GM12891 (cell line): ENCODE measurements at regions not wholly inside any gene's neighbourhood (a gene's known extent, or its start where the extent isn't known, plus 50 kb on each side); places are given as distances from the start of the nearest gene placed in this dataset.

Source experiments
- DNase-seq: peaks from one replicate; pipeline ENCODE4 v3.0.0; 2011; ENCODE audit warnings: low spot score; ENCODE audit not compliant: insufficient read length
- FAIRE-seq: peaks from 2 replicates; lab custom pipeline; 2011; peaks lifted over from hg19 to GRCh38; lab: Jason Lieb, UNC
- PAX5 ChIP-seq: IDR thresholded peaks from 2 replicates; pipeline ENCODE4 v1.6.1; 2011; ENCODE audit warnings: low read length, moderate library complexity, mild to moderate bottlenecking; ENCODE audit not compliant: insufficient read depth, severe bottlenecking
- POLR2A ChIP-seq: IDR thresholded peaks from 2 replicates; pipeline ENCODE4 v1.6.1; 2011; ENCODE audit warnings: low read depth, low read length, control low read depth
- POLR2AphosphoS5 ChIP-seq: IDR thresholded peaks from 2 replicates; pipeline ENCODE4 v1.6.1; 2011; ENCODE audit warnings: low read depth, low read length, control low read depth
- POU2F2 ChIP-seq: IDR thresholded peaks from 2 replicates; pipeline ENCODE4 v1.6.1; 2011; ENCODE audit warnings: low read depth, mild to moderate bottlenecking, control low read depth, low read length, moderate library complexity
- SPI1 ChIP-seq: IDR thresholded peaks from 2 replicates; pipeline ENCODE4 v1.6.1; 2011; ENCODE audit warnings: low read depth, low read length, control low read depth
- TAF1 ChIP-seq: IDR thresholded peaks from 2 replicates; pipeline ENCODE4 v1.6.1; 2011; ENCODE audit warnings: low read depth, low read length, control low read depth

DNA sequence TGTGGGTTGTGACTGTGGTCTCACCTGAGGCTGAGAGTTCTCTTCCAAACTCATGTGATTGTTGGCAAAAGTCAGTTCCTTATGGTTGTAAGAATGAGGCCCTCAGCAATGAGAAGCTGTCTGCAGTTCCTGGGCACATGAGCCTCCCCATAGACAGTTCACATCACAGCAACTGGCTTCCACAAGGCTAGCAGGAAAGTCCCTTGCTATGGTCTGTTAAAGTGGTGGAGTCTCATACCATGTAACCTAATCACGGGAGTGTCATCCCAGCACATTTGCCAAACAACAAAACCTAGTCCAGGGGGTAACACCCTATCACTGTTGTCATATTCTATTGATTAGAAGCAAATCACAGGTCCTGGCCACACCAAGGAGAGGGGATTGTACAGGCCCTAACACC is 163.8 kb downstream of the BACH1 start:
- FAIRE-seq: peak; percentile 31
- DNase-seq: no peak
- TF ChIP-seq POU2F2 (no peak), SPI1 (no peak), PAX5 (no peak), TAF1 (no peak), POLR2A (no peak), POLR2AphosphoS5 (no peak)

DNA sequence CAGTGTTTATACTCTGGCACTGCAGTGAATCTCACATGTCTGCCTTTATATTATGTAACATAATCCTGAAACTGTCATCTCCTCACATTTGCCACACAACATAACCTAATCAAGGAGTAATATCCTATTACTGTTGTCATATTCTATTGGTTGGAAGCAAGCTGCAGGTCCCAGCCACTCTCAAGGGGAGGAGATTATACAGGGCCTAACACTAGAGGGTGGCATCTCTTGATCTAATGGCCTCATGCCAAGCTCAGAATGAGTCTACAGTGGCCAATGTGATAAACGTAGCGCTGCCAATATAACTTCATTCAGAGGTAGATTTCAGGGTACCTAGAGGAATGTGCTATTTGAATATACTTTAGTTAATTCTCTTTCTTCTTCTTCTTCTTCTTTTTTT is 166.8 kb downstream of the BACH1 start:
- TF ChIP-seq PAX5 (no peak), POLR2A (no peak), TAF1 (no peak), POLR2AphosphoS5 (no peak), POU2F2 (no peak), SPI1 (no peak)
- no peak for DNase-seq
- FAIRE-seq: no peak

DNA sequence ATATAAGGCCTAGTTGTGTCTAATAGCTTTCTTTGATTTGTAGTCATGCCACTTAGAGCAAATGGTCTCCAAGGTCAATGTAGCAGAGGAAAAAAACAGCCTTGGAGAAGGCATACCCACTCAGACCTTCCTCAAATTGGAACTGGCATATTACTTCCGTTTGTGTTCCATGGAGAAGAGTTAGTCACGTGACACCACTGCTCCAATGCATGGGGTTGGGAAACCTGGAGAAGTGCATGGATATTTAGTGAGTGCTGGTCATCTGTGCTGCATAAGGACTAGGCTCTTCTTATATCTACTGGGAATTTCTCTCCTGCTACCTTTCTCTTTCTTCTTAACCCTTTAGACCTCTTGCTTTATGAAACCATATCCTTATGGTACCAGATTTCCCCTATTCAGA is 167.8 kb downstream of the BACH1 start:
- FAIRE-seq: no peak
- DNase-seq: no peak
- TF ChIP-seq SPI1 (no peak), POU2F2 (no peak), PAX5 (no peak), POLR2AphosphoS5 (no peak), TAF1 (no peak), POLR2A (no peak)

DNA sequence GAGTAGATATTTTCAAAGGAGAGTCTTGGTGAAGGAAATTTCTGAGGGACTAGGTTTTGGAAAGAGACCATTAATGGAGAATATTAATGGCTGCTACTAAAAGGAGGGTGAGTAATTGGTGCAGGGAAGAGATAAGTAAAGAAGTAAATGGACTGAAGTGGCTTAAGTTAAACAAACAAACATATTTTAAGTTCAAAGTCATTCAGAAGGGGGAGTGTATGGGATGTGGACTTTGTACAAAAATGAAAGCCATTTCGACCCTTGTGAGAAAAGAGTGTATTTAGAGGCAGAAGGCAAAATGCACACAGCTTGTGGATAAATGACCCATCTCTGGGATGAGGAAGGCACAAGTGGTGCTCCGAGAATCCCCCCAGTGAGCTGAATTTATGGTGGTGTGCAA is 171.7 kb downstream of the BACH1 start:
- TF ChIP-seq POLR2A: no peak
- TF ChIP-seq POU2F2: no peak
- TF ChIP-seq POLR2AphosphoS5: no peak
- no peak for TF ChIP-seq TAF1
- TF ChIP-seq PAX5: no peak
- TF ChIP-seq SPI1: no peak
- FAIRE-seq (no peak), DNase-seq (no peak)

DNA sequence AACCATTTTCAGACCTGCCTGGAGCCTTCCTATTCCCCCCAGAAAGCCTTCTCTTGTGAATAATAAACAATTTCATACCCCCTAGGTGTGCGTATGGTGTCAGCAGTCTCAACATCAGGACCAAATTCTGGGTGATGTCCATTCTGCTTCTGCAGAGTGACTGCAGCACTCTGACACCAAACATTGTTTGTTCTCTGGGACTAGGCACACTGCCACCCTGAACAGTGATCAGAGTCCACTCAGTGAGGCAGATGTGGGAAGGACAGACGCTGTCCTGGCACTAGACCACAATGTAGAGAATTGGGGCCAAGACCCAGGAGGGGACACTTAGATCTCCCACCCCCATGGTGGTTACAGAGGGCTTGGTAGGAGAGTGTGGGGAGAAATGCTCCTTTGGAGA is 175.1 kb downstream of the BACH1 start:
- DNase-seq (no peak), FAIRE-seq (no peak)
- TF ChIP-seq TAF1 (no peak), POU2F2 (no peak), SPI1 (no peak), POLR2AphosphoS5 (no peak), POLR2A (no peak), PAX5 (no peak)

DNA sequence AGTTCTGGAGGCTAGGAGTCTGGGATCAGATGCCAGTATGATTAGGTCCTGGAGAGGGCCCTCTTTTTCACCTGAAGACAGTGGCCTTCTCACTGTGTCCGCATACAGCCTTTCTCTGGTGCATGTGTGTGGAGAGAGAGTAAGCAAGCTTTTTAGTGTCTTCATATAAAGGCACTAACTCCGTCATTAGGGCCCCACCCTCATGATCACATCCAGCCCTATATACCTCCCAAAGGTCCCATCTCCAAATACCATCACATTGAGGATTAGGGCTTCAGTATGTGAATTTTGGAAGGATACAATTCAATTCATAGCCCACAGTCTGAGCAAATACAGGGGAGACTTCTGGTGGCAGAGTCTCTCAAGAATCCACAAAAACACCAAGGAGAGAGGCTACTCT is 176.6 kb downstream of the BACH1 start:
- TF ChIP-seq POLR2A (no peak), SPI1 (no peak), PAX5 (no peak), TAF1 (no peak), POU2F2 (no peak), POLR2AphosphoS5 (no peak)
- no peak for DNase-seq
- no peak for FAIRE-seq

DNA sequence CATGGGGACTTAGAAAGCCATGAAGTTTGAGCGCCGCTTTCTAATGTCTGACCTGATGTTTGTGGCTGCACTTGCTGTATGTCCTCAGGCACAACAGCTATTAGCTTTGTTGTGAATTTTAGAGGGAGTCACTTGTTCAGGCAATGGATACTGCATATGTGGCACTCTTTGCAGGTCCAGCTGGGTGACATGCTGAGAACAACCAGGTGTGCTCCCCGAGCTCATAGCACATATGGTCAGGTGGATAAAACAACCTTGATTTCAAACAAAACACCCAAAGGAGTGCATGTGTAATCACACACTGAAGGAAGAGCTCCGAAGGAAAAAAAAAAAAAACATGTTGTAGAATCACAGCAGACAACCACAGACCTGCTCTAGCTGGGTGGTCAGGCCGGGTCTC is 178.6 kb downstream of the BACH1 start:
- TF ChIP-seq TAF1 (no peak), POLR2A (no peak), PAX5 (no peak), POLR2AphosphoS5 (no peak)
- DNase-seq (no peak), FAIRE-seq (no peak)

DNA sequence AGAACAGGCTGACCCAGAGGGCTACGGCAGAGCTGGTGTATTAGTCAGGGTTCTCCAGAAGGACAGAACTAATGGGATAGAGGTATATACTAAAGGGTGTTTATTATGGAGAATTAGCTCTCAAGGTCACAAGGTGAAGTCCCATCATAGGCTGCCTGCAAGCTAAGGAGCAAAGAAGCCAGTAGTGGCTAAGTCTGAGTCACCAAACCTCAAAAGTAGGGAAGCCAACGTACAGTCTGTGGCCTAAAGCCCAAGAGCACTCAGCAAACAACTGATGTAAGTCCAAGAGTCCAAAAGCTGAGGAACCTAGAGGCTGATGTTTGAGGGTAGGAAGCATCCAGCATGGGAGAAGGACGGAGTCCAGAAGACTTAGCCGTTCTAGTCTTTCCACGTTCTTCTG is 179.2 kb downstream of the BACH1 start:
- no peak for DNase-seq
- FAIRE-seq: no peak
- TF ChIP-seq POLR2AphosphoS5 (no peak), PAX5 (no peak), POLR2A (no peak), SPI1 (no peak), POU2F2 (no peak), TAF1 (no peak)

DNA sequence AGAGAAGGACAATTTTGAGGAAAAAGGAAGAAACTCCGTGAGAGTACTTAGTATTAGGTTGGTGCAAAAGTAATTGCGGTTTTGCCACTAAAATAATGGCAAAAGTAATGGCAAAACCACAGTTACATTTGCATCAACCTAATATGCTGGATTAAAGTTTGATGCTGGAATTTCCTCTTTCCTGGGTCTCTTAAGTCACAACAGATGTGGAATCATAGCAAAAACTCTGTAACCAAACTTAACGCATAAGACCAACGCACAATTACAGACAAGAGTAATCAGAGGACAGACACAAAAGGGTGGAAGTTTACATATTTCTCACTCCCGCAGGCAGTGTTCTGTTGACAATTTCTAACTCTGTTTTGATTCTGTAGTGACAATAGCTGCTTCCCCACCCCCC is 182.4 kb downstream of the BACH1 start:
- DNase-seq: no peak
- TF ChIP-seq POLR2AphosphoS5: no peak
- no peak for TF ChIP-seq TAF1
- TF ChIP-seq PAX5: no peak
- no peak for TF ChIP-seq SPI1
- no peak for TF ChIP-seq POLR2A
- TF ChIP-seq POU2F2: no peak
- no peak for FAIRE-seq

DNA sequence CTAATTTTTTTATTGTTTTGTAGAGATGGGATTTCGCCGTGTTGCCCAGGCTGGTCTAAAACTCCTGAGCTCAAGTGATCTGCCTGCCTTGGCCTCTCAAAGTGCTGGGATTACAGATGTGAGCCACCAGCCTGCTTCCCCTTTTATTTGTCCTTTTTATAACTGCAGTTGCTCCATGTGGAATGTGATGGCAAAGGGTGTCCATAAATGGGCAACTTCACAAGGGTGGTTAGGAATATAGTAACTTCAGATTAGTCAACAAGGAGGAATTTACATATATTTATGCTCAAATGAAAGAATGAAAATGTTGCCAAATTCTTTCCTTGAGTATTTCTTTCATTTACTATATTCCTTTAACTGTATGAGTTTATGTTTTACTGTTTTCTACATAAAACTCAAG is 182.9 kb downstream of the BACH1 start:
- DNase-seq: no peak

More for the DNA sequence above, 182.9 kb downstream of the BACH1 start:
- no peak for FAIRE-seq
- TF ChIP-seq TAF1 (no peak), PAX5 (no peak), POLR2A (no peak), POLR2AphosphoS5 (no peak), POU2F2 (no peak), SPI1 (no peak)
